ENCODE measurements at regions not wholly inside any gene's neighbourhood (a gene's known extent, or its start where the extent isn't known, plus 50 kb on each side); places are given as distances from the start of the nearest gene placed in this dataset.

DNA sequence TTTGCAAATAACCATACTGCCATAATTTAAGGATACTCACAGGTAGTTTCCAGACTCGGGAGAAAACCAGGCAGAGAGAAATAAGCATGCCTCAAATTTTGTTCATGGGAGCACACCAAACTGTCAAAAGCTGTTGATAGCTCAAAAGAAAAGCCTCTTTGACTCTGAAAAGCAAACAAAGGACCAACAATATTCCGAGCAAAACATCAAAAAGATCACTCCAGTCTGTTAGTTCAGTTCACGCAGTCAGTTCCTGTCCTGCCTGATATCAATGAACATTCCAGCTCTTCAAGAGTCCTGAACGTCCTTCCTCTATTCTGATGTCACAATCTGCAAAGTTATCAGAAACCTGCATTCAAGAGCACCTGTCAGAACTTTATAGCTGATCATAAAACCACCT lies 78.7 kb downstream of the RRM2 start:
- no peak for DNase-seq

DNA sequence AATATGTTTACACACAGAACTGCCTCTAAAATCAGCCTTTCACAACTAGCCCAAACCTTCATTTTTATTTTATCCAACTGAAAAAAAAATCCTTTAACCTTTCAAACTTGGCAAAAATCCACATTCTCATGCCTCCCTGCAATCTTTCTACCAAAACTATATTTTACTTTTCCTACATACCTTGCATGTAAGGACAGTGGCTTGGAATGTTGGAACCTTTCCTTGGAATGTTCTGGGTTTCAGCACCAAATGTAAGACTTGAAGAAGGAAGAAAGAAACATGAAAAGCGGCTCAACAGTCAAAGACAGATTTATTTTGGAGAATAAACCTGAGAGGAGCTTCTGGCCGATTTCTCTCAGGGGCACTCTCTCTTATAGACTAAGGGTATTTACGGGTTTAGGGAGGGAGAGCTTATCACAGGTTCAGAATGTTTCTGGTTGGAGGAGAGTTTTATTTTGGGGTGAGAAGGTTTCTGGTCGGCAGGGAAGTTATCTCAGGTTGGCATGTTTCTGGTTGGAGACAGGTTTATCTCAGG lies 79.7 kb downstream of the RRM2 start:
- no peak for DNase-seq

DNA sequence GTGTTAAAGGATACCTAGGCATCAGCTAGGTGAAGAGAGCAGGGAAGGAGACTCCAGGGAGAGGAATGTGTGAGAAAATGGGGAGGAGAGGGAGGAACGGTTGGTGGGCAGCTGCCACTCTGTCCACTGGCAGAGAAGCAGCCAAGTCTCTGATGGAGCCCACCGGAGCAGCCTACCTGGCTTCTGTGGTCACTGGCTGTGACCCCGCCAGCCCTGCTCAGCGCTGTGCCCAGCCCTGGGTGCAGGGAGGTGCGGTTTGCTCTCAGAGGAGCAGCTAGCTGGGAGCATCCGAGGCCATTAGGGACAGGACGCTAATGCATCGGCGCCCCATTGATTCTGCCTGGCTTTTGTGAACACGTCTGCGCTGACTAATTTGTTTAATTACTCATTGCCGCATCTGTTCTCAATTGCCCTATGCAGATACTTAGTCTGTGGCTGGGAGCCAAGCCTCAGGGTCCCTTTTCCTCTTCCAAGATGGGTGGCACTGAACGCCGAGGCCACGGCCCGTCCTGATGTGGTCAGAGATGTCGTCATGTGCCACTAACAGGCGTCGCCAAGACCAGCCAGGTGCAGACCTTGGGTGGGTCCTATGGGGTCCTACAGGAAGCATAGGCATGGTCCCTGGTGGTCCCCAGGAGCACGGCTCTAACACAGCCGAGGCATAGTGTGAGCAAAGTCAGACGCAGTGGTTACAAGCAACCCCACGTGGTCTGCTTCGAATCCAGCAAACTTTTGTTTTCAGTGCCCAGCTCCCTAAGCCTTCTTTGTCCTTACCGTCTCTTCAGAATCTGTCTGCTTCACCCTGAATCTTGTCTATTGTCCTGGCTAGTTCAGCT lies 82.0 kb downstream of the RRM2 start:
- DNase-seq = no peak

DNA sequence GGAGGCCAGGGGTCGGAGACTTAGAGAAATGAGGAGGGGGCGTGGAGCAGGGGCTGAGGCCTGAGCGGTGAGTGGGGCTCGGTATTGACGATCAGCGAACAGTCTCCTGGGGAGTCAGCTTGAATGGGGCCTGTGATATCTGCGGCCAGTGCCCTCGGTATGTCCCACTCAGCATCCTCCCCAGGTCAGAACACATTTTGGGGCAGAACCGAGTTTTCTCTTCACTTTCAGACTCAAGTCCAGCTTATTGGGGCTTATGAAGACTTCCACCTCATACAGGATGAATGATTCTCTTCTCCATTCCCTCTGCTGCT lies 82.6 kb downstream of the RRM2 start:
- DNase-seq = no peak

DNA sequence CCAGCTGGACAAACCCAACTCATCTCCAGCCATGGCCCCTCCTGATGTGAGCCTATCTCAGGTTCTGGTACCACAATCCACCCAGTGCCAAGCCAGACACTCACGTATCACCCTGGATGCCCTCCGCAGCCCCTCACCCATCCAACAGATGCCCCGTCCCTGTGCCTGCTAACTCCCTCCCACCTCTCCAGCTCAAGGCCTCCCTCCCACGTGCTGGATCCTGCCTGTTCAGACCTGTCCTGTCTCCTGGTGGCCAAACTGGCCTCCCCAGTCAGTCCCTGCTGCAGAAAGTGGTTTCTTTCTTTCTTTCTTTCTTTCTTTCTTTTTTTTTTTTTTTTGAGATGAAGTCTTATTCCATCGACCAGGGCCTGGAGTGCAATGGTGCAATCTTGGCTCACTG lies 86.2 kb downstream of the RRM2 start:
- no peak for DNase-seq

DNA sequence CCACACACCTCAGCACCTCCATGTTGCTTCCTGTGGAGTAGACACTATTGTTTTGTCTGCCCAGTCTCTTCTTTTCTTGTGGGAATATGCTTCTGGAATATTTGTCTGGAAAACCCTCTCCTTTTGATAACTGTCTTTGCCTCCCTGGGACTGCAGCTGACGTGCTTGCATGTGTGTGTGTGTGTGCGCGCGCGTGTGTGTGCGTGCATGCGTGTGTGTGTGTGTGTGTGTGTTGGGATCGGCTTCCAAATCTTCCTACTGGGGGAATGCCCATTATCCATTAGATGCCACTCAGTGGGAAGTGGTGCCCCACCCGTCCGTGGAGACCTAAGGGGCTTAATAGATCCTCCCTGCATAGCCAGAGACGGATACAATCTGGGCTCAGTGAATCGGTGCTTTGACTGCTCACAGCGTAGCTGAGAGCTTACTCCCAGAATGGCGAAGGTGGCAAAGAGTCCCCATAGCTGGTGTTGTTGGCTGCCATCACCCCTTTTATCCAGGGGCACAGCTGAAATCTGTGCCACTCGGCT lies 86.9 kb downstream of the RRM2 start:
- DNase-seq = no peak

DNA sequence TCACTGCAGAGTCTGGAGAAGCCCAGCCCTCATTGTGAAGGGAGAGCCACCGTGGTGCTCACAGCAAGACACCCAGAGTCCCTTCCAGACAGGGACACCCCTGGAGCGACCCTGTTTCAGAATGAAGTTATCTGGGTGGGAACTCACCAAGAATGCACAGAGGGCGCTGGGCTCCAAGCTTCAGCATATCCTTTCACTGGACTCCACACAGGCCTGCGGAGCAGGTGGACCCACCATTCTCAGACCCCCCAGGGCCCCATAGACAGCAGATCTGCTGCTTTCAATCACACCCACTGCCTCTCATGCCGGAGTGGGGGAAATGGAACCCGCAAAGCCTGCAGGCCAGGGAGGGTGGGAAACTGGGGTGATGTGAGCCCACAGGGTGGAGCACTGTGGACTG lies 87.8 kb downstream of the RRM2 start:
- no peak for DNase-seq

DNA sequence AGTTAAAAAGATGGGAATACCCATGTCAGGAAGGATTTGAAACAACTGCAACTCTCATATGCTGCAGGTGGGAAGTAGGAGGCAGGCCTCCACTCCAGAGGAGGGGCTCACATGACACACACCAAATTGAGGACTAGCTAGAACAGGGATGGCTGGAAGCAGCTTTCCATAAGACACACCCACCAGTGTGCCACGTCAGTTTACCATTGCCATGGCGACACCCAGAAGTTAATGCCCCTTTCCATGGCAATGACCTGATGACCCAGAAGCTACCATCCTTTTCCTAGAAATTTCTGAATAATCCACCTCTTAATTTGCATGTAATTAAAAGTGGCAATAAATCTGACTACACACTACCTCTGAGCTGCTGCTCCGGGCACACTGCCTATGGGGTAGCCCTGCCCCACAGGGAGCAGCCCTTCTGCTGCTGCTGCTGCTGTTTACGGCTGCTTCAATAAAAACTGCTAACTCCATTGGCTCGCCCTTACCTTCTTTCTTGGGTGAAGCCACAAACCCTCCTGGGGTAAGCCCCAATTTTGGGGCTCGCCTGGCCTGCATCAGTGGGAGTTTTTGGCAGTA lies 89.4 kb downstream of the RRM2 start:
- DNase-seq = no peak

DNA sequence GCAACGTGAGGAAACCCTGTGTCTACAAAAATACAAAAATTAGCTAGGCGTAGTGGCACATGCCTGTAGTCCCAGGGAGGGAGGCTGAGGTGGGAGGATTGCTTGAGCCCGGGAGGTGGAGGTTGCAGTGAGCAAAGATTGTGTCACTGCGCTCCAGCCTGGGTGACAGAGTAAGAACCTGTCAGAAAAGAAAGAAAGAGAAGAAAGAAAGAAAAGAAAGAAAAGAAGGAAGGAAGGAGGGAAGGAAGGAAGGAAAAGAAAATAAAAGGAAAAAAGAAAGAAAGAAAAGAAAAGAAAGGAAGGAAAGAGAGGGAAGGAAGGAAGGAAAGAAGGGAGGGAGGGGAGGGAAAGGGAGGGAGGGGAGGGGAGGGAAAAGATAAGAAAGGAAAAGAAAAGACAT lies 89.9 kb upstream of the HPCAL1 start:
- no peak for DNase-seq

DNA sequence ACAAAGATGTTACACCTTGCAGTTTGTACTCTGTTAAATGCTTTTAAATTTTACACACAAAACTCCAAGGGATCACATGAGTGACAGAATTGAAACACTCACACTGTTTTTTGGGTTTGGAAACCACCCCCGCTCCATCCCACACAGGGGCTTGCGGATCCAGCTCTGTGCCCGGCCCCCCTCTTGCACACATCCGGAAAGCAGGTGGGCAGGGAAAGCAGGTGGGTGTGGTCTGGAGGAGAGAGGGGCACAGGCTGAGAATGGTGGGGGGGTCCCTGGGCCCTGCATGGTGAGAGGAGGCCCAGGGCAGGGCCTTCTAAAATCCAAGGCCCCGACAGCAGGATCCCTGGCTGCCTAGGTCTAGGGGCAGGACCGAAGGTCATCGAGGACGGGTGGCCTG lies 88.5 kb upstream of the HPCAL1 start:
- DNase-seq = no peak

DNA sequence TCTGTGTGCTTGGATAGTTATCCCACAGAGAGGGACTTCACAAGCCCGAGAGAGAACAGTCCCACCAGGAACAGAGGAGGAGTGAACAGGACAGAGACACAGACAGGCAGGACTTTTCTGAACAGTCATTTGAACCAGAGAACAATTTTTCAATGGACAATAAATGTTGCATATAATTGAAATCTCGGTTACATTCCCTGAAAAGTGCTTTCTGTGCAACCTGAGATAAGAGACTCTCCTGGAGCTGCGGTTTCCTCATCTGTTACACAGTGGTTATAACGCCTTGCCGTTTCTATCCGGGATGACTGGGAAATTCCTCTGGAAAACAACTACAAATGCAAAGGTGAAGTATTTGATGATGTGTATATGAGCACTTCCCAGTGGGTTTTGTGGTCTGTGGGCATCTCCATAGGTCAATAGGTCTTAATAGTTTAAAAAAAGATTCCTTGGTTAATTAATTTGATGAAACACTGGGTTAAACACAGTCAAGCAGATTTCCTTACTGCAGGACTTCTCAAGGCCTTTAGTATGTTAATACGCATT lies 87.2 kb upstream of the HPCAL1 start:
- no peak for DNase-seq

DNA sequence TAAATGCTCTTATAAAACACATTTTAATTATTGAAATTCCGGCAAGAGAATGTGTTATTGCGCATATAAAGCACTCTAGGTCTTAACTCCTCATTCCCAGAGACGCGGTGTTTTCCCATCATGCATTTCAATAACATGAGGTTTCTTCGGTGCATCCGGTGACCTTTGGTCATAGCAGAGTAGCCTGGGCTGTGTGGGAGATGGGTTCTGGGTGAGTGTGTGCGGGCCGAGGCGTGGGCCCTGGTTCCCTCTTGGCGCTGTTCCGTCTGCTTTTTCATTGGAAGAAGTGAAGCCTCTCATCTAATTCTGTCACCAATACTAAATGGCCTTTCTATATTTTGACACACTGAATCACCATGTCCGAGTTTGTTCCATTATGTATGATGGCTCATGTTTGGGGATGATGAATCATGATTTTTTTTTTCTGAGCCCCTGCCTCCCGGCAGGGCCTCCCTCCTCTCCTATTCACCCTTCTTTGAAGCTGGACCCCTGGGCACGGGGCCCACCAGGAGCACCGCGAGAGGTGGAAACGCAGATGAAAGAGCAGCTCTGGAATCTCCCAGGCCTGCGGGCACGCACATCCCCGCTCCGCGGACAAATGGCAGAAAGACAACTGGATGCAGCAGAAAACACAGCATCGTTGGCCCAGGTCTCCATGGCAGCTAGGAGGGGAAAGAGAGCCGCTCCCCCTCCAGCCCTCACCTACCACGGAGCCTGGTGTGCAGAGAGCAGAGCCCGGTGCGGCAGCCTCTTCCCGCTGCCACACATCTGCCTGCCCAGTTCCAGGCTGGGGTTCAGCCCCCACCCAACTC lies 85.8 kb upstream of the HPCAL1 start:
- DNase-seq = no peak

DNA sequence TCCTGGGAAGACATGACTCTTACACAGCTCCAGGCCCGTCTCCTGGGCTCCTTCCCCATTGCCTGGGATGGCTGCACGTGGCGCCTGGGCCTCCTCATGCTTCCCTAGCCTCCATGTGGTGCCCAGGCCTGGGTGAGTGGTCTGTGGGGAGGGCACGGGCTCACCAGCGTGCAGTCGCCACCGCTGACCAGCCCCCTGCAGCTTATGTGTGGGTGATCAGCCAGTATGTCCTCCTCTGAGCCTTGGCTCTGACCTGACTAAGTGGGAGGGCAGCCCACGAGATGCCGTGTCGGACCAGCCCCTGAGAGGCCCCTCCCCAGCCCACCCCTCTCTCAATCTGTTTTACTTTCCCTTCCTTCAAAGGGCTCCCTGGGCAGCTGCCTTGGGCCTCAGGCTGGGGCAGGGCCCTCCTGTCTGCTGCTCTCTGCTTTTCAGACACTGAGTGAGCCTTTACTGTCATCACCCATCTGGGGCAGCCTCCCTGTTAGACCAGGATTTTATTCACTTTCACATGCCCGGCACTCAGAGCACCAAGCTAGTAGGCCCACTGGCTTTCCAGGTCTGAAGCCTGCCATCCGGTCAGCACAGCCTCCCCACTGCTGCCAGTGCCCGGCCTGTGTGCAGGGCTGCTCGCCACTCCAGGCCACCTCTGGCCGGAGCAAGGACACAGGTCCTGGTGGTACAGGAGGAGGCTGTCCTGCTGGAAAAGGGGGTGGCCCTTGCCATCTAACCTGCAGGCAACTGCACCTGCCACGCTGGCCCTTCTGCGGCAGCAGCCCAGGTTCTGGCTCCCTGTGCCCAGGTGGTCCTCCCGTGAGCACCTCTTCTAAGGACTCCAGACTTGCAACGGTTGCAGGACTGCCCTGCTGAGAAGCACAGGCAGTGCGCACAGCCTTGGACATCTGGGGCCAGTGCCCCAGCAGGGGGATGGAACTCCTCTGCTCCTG lies 84.9 kb upstream of the HPCAL1 start:
- DNase-seq = no peak

DNA sequence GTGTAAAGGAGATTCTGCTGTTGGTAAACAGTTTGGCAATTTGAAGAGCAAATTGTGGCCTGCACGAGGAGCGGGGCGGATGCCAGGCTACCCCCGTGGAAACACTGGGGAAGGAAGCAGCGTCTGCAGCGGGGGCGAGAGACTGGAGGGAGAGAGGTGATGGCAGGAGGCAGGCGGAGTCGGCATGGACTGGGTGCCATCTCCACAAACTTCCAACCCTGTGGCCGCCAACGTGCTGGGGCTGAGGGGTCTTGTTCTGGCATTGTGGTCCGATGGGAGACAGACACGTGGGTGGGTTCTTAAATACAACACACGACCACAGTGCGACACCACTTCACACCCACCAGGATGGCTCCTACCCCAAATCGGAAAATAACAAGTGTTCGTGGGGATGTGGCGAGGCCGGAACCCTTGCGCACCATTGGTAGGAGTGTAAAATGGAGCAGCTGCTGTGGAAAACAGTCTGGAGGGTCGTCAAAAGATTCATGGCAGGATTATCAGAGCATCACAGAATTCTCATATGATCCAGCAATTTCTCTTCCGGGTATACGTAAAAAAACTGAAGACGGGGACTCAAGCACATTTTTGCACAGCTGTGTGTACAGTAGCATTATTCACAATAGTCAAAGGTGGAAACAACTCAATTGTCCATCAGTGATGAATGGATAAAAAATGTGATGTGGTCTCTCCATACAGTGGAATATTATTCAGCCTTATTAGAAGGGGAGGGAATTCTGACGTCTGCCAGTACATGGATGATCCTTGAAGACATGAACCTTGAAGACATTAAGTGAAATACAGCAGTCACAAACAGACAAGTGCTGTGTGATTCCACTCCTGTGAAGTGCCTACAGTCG lies 82.4 kb upstream of the HPCAL1 start:
- no peak for DNase-seq

DNA sequence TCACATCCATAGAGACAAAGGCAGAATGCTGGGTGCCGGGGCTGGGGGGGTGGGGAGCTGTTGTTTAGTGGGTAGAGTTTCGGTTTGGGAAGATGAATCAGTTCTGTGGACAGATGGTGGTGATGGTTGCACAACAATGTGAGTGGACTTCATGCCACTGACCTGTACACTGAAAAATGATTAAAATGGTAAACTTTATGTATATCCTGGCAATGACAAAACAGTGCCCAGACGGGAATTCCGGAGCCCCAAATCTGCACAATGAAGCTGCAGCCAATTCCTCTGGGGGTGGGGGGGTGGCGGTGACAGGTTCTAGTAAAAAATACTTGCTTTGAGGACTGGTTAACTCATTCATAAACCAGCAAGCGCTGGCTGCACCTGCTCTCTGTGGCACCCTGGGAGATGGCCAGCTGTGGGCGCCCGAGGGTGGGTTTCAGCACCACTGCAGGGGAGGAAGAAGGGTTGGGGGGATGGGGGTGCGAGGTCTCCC lies 81.8 kb upstream of the HPCAL1 start:
- DNase-seq = no peak

DNA sequence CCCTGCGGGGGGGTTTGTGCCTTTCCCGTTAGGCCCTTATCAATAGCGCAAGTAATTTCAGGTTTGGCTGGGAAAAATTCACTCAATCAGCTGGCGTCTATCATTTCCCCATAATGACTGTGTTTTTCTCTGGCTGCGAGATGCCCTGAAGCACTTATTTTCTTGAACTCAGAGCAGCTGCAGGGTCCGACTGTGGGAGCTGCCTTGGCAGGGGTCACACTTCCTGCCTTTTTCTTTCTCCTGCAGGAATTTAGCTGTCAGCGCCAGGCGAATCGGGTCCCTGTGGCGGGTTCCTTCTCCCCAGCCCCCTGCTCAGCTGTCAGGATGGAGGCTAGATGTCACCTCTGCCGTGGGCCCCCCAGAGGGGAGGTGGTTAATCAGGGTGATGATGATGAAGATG lies 81.3 kb upstream of the HPCAL1 start:
- no peak for DNase-seq

DNA sequence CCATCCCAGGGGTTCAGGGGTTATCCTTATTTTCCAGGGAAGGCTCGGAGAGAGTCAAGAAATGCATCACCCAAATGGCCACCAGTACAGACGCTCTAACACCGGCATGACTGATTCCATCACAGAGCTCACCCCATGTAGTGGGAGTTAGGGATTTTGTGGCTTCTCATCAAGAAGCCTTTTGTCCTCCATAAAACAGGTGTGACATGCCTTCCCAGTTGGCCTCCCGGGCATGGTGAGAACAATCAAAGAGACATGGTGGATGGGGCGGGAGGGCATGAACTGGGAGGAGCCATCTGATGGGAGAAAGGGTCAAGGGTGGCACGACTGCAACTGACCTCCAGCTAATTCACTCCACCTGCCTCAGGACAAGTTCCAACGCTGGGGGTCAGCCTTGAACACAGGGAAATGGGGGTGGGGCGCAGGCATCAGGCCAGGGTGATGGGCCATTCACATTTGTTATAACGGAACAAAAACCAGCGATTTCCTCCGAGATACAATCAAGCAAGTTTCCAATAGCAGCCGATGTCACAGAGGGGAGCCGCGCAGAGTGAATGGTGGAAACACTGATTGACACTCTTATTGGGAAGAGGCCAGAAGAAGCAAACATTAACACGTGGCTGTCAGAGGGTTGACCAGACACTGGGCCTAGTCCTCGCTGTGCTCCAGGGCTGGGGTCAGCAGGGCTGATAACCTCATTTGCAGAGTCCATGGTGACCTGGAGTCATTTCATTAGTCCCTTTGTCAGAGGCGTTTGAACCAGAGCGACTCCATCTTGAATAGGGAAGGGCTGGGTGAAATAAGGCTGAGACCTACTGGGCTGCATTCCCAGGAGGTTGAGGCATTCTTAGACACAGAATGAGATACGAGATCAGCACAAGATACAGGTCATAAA lies 80.5 kb upstream of the HPCAL1 start:
- no peak for DNase-seq

DNA sequence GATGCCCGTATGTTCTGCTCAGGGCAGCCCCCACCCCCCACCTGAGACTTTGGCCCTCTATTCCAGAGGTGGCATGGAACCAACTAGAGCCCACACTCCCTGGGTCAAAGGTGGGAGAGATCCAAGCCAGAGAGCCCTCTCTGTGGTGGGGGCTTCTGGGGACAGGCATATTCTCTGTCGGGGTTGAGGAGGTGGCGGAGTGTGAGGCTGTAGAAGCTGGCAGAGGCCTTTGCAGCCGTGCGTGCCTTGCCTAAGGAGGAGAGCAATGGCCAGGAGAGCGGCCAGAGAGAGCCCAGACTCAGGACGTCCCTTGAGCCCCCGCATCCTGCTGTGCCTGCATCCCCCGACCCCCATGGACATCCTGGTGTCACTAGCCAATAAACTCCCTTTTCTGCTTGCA lies 79.2 kb upstream of the HPCAL1 start:
- no peak for DNase-seq

All from left kidney (tissue), 1 donor.